NOMO-1 treated with DMSO at 0.1 percent for 48 hours (cell line): ENCODE measurements at regions not wholly inside any gene's neighbourhood (a gene's known extent, or its start where the extent isn't known, plus 50 kb on each side); places are given as distances from the start of the nearest gene placed in this dataset.

Experiments
- DNase-seq: peaks from one replicate; lab custom pipeline; 2025; ENCODE audit not compliant: unreplicated experiment; lab: John Stamatoyannopoulos, UW

DNA sequence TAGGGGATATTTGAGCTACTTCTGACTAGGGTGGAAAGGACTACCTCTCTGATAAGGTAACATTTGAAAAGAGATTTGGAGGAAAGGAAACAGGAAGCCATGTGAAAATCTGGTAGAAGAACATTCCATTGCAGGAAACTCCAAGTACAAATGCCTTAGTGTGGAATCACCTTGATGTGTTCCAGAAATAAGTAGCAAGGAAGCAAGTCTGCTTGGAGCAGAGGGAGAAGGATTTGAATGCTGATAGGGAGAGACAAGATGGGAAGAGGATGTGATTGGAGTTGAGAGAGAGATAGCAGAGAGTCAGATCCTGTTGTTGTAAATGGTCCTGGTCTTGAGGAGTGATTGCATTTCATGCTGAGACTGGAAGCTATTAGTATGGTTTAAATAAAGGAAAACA is 335.1 kb upstream of the DCBLD2 start:
- no peak for DNase-seq

DNA sequence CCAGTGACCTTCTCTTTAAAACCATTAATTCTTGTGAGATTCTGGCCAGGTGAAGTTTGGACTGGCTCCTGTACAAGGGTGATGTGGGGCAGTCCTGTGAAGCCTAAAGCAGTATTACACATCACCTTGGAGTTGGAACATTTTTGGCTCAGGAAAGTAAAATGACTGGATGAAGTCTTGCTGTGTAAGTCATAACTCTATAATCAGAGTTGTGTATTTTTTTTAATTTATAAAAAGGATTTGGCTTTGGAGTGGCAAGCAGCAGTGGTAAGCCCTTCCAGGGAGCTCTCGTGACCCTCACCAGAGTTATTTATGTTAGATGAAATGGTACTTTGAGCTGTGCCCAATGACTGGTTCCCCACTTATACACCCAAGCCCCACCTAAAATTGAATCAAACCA is 331.2 kb upstream of the DCBLD2 start:
- no peak for DNase-seq

DNA sequence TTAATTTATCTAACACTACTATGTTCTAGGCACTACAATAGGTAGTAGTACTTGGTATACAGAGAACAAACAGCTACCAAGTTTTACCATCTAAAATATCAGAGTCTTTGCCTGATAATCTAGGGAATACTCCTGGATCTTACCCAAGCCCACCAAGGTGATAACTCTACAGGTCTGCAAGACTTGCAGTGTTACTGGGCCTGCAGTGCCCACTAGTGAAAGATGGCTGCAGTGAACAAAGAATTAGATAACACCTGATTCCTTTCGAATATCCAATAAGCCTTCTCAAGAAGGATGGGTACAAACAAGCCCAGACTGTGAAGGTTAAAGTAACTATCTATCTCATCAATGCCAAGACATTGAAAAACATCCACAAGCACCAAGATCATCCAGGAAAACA is 317.0 kb upstream of the DCBLD2 start:
- no peak for DNase-seq

DNA sequence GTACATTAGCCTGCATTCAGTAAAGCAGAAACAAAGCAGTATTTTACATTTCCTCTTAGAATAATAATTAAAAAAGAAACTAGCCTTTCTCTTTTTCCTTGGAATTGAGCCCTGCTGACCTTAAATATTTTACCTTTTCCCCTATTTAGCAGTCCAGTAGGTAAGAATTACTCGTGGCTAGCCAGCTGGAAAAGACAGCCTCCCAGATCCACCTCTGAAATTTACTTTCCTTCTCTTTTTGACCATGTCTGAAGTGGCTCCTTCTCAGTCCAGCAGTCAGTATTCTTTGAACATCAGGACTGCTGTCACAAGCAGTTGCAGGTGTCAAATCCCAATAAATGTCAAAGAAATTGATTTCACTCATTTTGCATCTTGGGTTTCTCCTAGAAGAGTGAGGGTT is 311.5 kb upstream of the DCBLD2 start:
- no peak for DNase-seq

DNA sequence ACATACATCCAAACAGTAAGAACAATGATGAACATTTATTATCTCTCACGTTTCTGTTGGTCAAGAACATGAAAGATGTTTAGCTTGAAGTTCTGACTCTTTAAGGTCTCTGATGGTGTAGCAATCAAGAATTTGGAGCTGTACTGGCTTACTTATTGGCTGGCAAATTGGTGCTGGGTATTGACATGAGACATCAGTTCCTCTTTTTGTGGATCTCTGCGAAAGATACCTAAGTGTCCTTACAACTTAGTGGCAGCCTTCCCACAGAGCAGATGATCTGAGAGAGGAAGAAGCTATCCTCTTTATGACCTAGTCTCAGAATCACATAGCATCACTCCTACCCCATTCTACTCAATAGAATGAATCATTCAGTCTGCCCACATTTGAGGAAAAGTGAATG is 309.8 kb upstream of the DCBLD2 start:
- no peak for DNase-seq

DNA sequence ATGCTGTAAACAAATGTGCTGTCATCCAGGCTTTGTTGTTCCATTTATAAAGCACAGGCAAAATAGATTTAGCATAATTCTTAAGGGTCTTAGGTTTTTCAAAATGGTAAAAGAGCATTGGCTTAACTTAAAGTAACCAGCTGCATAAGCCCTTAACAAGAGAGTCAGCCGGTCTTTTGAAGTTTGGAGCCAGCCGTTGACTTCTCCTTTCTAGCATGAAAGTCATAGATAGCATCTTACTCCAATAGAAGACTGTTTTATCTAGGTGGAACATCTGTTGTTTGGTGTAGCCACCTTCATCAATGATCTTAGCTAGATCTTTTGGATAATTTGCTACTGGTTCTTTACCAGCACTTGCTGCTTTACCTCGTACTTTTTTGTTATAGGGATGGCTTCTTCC is 297.5 kb upstream of the DCBLD2 start:
- DNase-seq: no peak

DNA sequence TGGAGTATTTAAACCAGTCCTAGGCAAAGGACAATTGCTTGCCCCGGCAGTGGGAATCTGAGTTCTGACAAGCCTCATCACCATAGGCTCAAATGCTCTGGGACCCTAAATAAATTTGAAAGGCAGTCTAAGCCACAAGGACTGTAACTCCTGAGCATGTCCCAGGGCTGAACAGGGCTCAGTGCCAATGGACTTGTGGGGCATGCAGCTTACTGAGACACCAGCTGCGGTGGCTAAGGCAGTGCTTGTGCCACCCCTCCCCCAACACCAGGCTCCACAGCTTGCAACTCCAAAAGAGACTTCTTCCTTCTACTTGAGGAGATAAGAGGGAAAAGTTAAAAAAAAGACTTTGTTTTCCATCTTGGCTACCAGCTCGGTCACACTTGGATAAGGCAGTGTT is 289.7 kb upstream of the DCBLD2 start:
- no peak for DNase-seq

DNA sequence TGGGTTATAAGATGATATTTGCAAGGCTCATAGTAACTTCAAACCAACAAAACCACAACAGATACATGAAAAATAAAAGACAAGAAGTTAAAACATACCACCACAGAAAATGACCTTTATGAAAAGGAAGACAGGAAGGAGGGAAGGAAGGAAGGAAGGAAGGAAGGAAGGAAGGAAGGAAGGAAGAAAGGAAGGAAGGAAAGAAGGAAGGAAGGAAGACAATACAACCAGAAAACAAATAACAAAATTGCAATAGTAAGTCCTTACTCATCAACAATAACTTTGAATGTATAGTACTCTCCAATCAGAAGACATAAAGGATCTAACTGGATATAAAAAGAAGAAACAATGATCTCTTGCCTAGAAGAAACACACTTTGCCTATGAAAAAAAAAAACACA is 287.4 kb upstream of the DCBLD2 start:
- DNase-seq: no peak

DNA sequence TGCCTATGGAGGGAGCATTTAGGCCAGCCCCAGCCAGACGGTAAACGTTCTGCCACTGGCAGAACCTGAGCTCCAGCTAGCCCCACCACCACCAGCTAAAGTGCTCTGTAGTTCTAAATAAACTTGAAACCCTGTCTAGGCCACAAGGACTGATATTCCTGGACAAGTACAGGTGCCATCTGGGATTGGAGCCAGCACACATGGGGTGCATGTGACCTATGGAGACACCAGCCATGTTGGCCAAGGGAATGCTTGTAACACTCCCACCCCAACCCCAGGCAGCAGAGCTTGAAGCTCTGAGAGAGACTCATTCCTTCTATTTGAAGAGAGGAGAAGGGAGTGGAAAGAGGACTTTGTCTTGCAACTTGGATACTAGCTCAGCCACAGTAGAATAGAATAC is 284.5 kb upstream of the DCBLD2 start:
- no peak for DNase-seq

DNA sequence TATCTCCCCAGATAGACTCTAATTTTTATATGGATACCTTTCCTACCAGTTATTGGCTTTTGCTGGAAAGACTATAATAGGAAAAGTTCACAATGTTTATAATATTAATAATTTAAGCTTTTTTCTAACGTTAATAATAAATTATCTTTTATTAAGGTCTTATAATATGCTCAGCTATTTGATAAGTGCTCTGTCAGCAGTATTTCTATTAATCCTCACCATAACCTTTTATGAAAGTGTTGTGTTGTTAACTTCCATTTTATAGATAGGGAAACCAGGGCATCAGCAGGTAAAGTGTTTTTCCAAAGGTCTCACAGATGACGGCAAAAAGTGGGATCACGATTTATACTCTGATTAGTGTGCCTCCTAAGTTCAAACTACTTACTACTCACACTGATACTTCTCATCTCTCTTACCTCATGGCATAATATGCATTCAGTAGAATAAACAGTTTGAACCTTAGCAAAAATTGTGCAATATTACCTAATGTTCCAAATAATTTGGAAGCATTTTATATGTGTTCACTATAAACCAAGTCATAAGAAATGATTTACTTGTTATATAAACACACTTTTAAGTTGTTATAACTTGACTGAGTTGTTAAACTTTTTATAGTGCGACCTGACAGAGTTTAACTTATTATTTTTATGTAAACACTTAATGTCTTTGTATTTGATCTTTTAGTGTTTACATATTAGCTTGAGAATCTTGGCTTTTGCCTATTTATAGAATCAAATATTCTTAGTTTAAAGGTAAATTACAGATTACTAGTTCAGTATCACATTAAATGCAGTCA is 274.9 kb upstream of the DCBLD2 start:
- DNase-seq: no peak

DNA sequence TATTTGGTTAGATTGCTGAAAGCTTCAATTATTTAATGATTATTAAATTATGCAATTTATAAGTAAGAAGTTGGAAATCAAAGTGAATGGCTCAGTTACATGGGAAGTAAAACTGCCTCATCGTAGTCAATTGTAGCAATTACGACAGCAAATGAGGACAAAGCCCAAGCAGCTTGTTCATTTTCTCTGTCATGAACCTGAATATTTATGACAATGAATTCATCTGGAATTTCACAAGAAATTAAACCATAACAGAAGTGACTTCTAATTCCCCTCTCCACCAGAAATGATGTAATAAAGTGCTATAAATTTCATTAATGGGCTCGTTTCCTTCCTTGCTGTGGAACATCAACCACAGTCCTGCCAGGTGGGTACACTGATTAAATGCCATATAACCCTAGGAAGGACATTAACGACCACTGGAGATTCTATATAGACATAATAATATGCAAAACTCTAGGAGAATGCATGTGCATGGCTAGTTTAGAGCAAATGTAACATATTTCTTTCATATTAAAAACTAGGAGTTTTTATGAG is 273.8 kb upstream of the DCBLD2 start:
- DNase-seq: no peak

DNA sequence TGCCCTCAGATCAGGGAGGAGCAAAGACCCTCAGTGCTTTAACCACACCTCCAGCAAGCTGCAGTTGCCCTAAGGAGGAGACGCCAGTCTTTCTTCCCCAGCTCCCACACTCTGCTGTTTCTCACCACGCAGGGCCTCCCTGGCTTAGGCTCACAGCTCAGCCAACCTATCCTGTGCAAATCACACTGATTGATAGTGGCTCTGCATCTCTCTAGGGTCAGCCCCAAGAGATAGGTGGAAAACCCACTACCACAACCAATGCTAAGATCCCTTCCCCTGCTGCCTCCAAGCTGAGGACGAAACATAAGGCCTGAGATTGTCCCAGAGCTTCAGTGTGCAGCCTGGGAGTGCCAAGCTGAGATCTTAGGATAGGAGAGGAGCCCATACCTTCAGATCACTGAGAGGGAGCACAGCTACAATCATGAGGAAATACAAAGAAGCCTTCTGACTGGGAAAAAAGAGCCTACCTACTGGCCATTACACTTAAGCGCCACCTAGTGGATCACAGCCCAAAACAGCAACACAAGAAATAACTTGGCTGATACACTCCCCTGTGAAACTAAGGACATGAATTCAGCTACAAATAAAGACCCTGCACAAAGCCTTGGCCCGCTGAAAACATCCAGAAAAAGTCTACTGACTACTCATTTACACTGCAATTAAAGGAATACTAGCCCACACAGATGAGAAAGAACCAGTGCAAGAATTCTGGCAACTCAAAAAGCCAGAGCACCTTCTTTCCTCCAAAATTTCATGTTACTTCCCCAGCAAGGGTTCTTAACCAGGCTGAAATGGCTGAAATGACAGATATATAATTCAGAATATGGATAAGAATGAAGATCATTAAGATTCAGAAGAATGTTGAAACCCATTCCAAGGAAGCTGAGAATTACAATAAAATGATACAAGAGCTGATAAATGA is 271.5 kb upstream of the DCBLD2 start:
- peak; percentile 12 for DNase-seq

DNA sequence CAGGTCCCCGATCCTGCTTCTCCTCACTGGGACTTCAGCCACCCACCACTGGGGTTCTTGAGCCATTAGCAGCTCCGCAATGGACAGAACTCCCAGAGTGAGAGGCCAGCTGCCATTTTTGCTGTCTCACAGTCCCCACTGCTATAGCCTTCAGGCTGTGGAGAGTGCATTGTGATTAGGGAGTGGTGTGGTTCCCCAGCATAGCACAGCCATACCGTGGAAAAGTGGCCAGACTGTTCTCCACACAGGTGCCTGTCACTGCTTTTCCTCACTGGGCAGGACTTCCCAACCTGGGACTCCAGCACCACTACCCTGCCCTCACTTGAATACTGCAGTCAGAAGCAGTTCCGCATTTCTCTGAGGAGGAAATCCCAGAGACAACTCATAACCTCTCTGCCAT is 270.3 kb upstream of the DCBLD2 start:
- no peak for DNase-seq

DNA sequence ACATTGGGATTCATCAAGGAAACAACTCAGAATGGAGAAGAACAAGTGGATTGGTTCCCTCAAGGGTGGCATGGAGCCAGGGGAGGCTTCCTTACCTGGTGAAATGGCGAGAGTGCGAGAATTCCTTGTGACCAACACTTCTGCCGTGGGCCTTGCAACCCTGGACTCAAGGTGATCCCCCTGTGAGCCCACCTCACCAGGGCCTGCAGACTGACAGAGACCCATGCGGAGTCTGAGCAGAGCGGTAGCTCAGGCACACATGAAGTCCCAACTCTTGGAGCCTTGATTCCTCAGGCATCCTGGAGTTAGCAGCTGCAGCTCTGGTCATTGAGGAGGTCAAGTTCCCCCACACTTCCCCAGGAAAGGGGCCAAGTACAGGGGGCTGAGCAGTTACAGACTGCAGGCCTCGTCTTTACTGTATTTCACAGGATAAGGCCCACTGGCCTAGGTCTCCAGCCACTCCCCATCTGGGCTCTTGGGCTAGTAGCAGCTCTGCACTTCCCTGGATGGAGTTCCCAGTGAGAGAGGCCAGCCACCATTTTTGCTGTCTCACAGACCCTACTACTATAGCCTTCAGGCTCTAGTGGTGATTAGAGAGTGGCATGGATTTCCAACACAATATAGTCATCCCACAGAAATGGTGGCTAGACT is 269.5 kb upstream of the DCBLD2 start:
- DNase-seq: no peak

DNA sequence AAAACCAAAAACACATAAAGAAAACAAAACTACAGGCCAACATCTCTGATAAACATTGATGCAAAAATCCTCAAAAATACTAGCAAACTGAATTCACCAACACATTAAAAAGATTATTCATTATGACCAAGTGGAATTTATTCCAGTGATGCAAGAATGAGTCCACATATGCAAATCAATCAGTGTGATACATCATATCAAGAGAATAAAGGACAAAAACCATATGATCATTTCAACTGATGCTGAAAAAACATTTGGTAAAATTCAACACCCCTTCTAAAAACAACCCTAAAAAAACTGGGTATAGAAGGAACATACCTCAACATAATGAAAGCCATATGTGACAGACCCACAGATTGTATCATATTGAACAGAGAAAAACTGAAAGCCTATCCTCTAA is 265.6 kb upstream of the DCBLD2 start:
- no peak for DNase-seq

DNA sequence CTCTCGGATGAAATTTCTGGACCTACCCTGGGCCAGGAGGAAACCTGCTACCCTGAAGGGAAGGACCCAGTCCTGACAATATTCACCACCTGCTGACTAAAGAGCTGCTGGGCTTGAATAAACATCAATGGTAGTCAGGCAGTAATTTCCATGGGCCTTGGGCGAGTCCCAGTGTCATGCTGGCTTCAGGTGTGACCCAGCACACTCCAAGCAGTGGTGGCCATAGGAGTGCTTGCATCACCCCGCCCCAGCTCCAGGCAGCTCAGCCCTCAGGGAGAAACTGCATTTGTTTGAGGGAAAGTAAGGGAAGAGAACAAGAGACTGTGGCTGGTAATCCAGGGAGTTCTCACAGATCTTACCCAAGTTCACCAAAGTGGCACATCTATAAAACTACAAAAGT is 261.8 kb upstream of the DCBLD2 start:
- no peak for DNase-seq

DNA sequence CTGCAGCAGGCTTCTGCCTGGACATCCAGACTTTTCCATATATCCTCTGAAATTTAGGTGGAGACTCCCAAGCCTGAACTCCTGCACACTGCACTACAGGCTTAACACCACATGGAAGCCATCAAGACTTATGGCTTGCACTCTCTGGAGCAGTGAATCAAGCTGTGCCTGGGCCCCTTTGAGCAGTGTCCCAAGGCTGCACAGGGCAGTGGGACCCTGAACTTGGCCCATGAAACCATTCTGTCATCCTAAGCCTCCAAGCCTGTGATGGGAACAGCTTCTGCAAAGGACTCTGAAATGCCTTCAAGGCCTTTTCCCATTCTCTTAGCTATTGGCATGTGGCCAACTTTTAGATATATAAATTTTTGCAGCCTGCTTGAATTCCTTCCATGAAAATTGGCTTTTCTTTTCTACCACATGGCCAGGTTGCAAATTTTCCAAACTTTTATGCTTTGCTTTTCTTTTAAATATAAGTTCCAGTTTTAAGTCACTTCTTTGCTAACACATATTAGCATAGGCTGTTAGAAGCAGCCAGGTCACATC is 257.8 kb upstream of the DCBLD2 start:
- DNase-seq: no peak

DNA sequence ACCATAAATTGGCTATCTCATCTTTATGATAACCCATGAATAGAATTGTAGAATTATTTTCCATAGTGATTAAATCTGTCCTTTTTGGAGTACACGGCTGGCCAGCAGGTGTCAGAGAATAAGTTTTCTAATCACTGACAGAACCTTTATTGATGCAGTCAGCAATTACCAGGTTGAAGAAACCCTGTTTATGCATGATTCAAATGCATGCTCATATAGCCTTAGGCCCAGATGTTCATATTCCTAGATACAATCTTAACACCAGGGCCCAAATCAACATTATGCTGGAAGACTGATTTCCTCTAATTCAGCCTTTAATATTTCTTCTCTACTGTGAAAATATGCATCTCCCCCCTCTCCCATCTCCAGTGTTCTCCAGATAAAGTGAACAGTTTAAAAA is 243.5 kb upstream of the DCBLD2 start:
- no peak for DNase-seq

DNA sequence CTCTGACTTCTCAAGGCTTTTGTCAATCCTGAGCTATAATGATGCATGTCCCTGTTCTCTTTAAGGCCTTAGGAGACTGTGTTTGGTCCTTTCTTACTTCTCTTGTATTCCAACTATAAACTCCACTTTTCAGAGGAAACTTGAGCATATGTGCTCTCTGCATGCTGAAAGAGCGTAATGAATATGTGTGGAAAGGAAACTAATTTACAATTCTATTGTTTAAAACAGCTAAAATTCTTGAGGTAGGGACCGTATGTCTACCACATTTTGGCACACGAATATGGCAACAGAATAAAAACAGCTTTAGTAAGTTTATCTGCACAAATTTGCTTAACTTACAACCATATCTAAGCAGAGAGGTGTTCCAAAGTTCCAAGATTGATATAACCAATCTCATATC is 242.0 kb upstream of the DCBLD2 start:
- DNase-seq: no peak

DNA sequence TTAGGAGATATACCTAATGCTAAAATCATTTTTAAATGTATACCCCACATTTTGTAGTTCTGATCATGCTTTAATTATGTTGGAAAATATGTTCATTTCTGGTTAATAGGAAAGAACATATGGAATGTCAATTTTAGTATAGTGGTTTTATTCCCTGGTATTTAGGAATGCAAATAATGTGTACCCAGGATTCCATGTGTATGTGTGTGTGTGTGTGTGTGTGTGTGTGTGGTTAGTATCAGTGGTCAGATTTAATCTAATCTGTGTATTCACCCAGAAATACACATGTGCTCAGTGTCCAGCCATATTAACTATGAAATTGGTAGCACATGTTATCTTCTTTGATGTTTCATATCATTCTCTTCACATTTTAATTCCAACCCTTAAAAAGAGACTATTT is 233.5 kb upstream of the DCBLD2 start:
- DNase-seq: no peak

DNA sequence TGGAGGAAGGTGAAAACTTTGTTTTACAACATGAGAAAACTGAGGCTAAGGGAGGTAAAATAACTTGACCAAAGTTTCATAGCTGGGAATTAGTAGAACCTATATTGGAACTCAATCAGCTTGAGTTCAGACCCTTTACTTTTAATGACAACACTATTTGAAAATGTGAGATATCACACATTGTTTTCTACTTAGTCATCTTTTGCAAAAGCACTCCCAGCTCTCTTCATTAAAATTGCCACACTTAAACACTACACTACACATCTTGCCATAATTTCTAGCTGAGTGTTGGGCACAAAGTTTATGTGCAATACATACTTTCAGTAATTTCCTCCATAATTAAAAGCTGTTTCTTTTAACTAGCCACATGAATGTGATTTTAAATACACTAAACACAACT is 230.4 kb upstream of the DCBLD2 start:
- DNase-seq: no peak
